Activated CD4-positive, alpha-beta T cell treated with anti-CD3 and anti-CD28 coated beads, Interleukin-2, Interleukin-4, amounts not matched to agents 100 ng/mL and 50 ng/mL, durations not matched to agents 16 hours and 8 hours (primary cell): ENCODE measurements at regions not wholly inside any gene's neighbourhood (a gene's known extent, or its start where the extent isn't known, plus 50 kb on each side); places are given as distances from the start of the nearest gene placed in this dataset.

Experiments
- DNase-seq: peaks from one replicate; pipeline ENCODE4 v3.0.0-alpha.2; 2020; ENCODE audit warnings: low spot score

DNA sequence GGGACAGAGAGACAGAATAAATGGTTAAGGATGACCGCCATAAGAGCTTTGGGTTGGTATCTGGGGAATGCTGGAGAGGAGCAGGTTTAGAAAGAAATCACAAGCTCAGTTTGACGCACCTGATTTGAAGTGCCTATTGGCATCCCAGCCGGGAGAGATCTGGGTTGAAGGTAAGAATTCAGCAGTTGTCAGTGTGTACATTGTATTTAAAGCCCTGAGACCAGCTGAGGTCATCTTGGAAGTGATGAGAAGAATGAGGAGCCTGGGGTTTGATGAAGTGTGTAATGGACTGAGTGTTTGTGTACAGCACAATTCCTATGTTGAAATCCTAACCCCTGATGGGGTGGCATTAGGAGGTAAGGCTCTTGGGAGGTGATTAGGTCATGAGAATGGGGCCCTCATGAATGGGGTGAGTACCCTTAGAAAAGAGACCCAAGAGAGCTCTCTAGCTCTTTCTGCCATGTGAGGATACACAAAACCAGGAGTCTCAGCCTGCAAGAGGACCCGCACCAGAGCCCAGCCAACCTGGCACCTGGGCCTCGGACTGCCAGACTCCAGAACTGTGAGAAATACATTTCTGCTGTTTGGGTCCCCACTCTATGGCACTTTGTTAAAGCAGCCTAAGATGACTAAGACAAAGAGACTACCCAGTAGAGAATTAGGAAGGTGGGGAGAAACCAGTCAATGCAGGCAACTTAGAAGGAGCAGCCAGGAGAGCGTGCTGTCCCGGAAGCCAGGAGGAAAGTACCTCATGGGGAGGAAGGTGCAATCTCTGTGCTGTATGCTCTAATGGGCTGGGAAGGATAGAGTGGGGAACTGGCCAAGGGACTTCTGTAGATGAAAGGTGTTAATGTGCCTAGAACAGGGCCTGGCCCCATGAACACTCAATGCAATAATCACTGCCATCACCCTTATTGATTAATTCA lies 133.7 kb upstream of the SLC24A3 start:
- DNase-seq = no peak

DNA sequence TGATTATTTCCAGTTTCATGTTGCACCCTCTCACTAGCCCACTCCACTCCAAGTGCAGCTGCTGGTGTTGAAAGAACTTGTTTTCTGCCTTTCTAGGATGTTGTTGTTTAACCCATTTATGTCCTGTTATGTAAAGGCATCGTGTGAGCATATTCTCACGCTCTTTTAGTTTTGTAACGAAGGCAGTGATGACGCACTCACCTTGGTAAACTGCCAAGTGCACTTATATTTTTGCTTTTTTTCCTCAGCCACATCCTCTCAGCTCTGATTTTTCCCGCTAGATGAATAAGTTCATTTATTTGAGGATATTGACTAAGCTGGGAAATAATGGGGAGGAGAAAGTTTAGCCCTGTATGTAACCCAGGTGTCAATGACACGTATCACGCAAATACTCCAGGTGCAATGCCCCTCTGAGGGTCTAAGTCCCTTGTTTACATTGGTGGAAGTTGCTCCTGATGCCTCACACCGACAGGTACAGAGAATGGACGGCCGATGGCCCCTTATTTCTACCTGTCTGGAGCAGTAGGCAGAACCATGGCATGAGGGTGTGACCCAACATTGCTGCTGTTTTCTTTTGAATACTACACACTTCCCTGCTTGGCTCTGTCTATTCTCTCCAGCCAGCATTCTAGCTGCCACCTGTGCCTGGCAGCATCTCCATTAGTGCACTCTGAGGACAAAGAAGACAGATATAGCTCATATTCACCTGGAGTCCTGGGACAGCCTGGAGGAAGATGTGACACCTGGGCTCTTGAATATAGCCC lies 132.7 kb upstream of the SLC24A3 start:
- DNase-seq = no peak

DNA sequence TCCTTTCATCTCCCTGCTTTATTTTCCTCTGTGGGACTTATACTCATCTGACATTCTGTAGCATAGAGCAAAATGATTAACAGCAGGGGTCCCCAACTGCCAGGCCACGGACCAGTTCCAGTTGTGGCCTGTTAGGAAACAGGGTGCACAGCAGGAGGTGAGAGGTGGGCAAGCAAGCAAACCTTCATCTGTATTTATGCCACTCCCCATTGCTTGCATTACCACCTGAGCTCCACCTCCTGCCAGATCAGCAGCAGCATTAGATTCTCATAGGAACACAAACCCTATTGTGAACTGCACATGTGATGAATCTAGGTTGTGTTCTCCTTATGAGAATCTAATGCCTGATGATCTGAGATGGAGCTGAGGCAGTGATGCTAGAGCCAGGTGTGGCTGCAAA lies 130.5 kb upstream of the SLC24A3 start:
- no peak for DNase-seq

DNA sequence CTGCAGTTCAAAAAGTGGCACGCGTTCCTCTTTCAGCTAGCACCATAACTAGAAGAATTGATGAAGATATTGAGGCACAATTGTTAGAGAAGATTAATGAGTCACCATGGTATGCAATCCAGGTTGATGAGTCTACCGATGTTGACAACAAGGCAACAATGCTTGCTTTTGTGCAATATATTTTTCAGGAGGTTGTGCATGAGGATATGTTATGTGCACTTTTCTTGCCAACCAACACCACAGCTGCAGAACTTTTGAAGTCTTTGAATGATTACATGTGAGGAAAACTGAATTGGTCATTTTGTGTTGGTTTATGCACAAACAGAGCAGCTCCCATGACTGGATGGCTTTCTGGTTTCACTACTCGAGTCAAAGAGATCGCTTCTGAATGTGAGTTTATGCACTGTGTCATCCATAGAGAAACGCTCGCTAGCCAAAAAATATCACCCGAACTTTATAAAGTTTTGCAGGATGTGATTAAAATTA lies 129.3 kb upstream of the SLC24A3 start:
- no peak for DNase-seq

- no peak for DNase-seq
These were observed 122.1 kb upstream of the SLC24A3 start for GRCh38 chr20:19090332-19090731.

GRCh38 chr20:19094959-19095541 lies 117.4 kb upstream of the SLC24A3 start:
- DNase-seq = no peak

- no peak for DNase-seq
These were observed 116.7 kb upstream of the SLC24A3 start for GRCh38 chr20:19095762-19096161.

- no peak for DNase-seq
These were observed 115.6 kb upstream of the SLC24A3 start for GRCh38 chr20:19096843-19097242.

GRCh38 chr20:19098117-19098516 lies 114.3 kb upstream of the SLC24A3 start:
- DNase-seq = no peak

GRCh38 chr20:19098806-19099578 lies 113.5 kb upstream of the SLC24A3 start:
- DNase-seq = no peak

DNA sequence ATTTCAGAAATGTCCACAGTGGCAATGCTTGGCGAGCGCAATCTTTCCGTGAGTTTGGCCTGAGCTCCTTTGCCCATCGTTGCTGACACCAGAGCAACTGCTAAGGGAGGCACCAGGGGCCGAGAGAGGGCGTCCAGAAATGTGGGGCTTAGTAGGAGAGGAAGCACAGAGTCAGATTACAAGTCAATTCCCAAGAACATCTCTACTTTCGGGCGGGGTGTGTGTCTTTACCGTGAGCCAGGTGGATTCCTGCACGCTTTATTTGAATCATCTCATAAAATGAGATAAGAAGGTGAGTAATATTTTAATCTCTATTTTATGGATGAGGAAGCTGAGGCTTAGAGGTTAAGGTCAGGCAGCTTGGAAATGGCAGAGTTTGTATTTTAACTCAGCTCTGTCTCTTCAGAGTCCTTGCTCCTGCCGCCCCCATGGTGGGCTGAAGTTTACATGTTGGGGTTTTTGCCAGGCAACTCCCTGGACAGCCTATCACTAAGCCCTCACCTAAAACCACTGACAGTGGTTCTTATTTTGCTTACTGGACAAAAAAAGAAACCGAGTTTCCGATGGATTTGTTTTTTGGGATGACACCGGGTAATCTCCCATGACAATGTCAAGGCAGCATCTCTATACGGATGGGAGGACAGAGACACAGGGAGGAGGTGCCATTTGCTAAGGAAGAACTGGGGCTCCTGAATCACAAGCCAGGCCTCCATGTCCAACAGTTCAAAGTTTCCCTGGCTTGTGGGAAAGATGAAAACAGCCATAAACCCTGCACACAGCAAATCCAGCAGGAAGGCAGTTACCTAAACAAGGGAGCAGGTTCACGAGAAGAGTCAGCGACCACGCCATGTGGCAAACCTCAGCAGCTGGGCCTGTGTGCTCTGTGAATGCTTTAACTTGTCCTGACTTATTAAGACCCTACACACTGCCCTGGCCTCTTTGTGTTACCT lies 112.6 kb upstream of the SLC24A3 start:
- DNase-seq = no peak

DNA sequence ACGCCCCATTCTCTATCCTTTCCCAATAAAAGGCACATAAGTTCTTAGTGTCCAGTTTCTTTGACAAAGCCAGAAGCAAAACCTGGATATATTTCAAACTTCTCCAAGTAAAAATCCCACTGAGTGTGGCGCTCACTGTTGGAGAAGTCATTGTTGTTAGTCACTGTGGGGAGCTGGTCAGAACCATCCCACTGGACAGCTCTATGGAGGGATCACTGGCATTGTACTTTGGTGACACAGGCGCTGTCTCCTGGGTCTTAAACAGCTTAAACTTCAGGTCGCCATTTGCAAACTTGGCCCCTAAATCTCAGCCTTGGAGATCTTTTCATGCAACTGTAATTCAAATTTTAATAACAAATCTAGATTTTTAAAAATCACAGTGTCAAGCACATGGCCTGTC lies 111.5 kb upstream of the SLC24A3 start:
- no peak for DNase-seq

DNA sequence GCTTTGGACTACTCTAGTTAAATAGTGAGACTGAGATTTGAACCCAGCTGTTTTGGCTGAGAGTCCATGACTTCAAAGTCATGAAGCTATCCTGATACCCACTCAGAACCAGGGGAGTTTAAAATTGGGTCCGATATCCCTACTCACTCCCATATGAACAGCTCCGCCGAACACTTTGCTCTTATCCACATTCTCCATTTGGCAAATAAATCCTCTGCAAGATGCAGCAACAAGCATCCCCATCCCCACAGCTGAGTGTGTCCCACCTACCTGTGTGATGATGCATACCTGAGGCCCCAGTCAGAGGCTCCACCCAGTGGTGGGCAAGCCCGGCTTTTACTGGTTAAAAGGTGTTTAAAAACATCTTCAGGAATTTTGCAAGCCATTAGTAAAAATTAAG lies 108.3 kb upstream of the SLC24A3 start:
- DNase-seq = no peak

DNA sequence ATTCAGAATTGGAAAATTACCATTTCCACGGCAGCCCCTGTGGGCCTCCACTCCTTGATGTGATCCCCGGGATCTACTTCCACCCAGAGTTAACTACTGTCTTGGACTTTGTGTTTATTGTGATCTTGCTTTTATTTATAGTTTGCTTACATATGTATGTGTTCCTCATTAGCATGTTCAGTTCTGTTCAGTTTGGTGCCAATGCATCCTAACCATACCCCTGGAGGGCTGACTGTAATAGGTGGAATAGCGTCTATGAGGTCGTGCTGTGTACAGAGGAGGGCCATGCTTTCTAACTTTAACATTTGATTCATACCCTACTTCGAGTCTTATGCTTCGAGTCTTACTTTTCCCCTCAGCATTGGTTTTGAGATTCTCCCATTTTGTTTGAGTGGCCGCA lies 104.3 kb upstream of the SLC24A3 start:
- no peak for DNase-seq

DNA sequence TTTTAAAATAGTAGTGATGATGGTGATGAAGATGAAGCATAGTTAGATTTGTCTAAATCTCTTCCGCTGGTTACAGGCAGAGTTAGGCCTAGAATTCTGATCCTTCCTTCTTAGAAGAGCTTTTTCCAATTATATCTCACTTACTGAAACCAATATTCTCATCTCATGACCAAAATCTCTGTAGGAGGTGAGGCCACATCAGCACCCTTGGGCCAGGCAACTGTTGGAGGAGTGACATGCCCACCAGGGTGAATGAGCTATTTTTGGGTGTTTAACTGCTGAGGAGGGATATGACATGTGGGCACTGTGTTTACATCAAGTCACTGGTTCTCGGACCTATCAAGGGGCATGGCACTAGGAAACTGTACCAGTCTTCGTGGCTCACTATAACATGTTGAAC lies 102.2 kb upstream of the SLC24A3 start:
- DNase-seq = no peak

- DNase-seq = no peak
These were observed 101.5 kb upstream of the SLC24A3 start for GRCh38 chr20:19110881-19111460.

GRCh38 chr20:19112828-19113227 lies 99.6 kb upstream of the SLC24A3 start:
- no peak for DNase-seq

- no peak for DNase-seq
These were observed 99.0 kb upstream of the SLC24A3 start for GRCh38 chr20:19113343-19113930.

- DNase-seq = no peak
These were observed 98.0 kb upstream of the SLC24A3 start for GRCh38 chr20:19114410-19114809.

- DNase-seq = no peak
These were observed 96.9 kb upstream of the SLC24A3 start for GRCh38 chr20:19115581-19115980.
